NK-92 treated with Interleukin-12 subunit alpha and Interleukin-12 subunit beta, amount 100 ng/mL, for 24 hours (cell line): ENCODE measurements at regions not wholly inside any gene's neighbourhood (a gene's known extent, or its start where the extent isn't known, plus 50 kb on each side); places are given as distances from the start of the nearest gene placed in this dataset.
A peak's percentile ranks its signal among the peaks of the same experiment; 100 is the strongest.

Source experiments
- DNase-seq: peaks from one replicate; lab custom pipeline; 2025; lab: John Stamatoyannopoulos, UW

- DNase-seq, result no peak
Observed at GRCh38 chrX:4243759-4244158, 530.3 kb upstream of the PRKX start.

GRCh38 chrX:4240541-4241194 lies 527.2 kb upstream of the PRKX start:
- DNase-seq, result no peak

- DNase-seq, result no peak
Observed at GRCh38 chrX:4239650-4240540, 526.4 kb upstream of the PRKX start.

GRCh38 chrX:4238916-4239315 lies 525.5 kb upstream of the PRKX start:
- no peak for DNase-seq

GRCh38 chrX:4225086-4225485 lies 511.6 kb upstream of the PRKX start:
- DNase-seq, result peak; percentile 0

- DNase-seq, result no peak
Observed at GRCh38 chrX:4206941-4207340, 493.5 kb upstream of the PRKX start.

- DNase-seq, result no peak
Observed at GRCh38 chrX:4197971-4198370, 484.5 kb upstream of the PRKX start.

- DNase-seq, result no peak
Observed at GRCh38 chrX:4193500-4194155, 480.2 kb upstream of the PRKX start.

- DNase-seq, result no peak
Observed at GRCh38 chrX:4186331-4186730, 472.9 kb upstream of the PRKX start.

- no peak for DNase-seq
Observed at GRCh38 chrX:4185086-4185485, 471.6 kb upstream of the PRKX start.

GRCh38 chrX:4182408-4182806 lies 469.0 kb upstream of the PRKX start:
- no peak for DNase-seq

- no peak for DNase-seq
Observed at GRCh38 chrX:4181782-4182407, 468.4 kb upstream of the PRKX start.

GRCh38 chrX:4179031-4179430 lies 465.6 kb upstream of the PRKX start:
- no peak for DNase-seq

GRCh38 chrX:4175221-4175620 lies 461.8 kb upstream of the PRKX start:
- DNase-seq, result no peak

- DNase-seq, result no peak
Observed at GRCh38 chrX:4173743-4174142, 460.3 kb upstream of the PRKX start.

- no peak for DNase-seq
Observed at GRCh38 chrX:4151798-4152197, 438.3 kb upstream of the PRKX start.

GRCh38 chrX:4150259-4150658 lies 436.8 kb upstream of the PRKX start:
- no peak for DNase-seq

GRCh38 chrX:4129626-4130025 lies 416.2 kb upstream of the PRKX start:
- DNase-seq, result no peak

GRCh38 chrX:4118666-4119530 lies 405.4 kb upstream of the PRKX start:
- no peak for DNase-seq

- no peak for DNase-seq
Observed at GRCh38 chrX:4110964-4111363, 397.5 kb upstream of the PRKX start.

GRCh38 chrX:4094926-4095325 lies 381.5 kb upstream of the PRKX start:
- DNase-seq, result no peak
